H1 (cell line): ENCODE measurements at regions not wholly inside any gene's neighbourhood (a gene's known extent, or its start where the extent isn't known, plus 50 kb on each side); places are given as distances from the start of the nearest gene placed in this dataset.

Source experiments
- BRCA1 ChIP-seq: IDR thresholded peaks from 2 replicates; pipeline ENCODE4 v1.6.1; 2012; ENCODE audit warnings: low read depth, low read length, improper control_type of control experiment
- CTBP2 ChIP-seq: IDR thresholded peaks from 2 replicates; pipeline ENCODE4 v1.7.0; 2011; ENCODE audit warnings: borderline replicate concordance, mild to moderate bottlenecking, moderate library complexity, mixed read lengths, low read length; ENCODE audit not compliant: insufficient read depth, insufficient read length
- PHF8 ChIP-seq: fragments of 200-600 bp; sonication (generic); conservative IDR thresholded peaks from 2 replicates; pipeline ENCODE4 v1.7.1; 2012; ENCODE audit warnings: low read depth, mild to moderate bottlenecking, inconsistent platforms, low read length, moderate library complexity
- POLR2A ChIP-seq, 2 experiments: IDR thresholded peaks; 1 replicate in 1 of 2; 2 replicates in 1 of 2; pipeline ENCODE4 v1.6.1; 2011; ENCODE audit warnings: low read depth in 2 of 2, low read length in 2 of 2, mild to moderate bottlenecking in 2 of 2; ENCODE audit errors: control extremely low read depth in 1 of 2
- RBBP5 ChIP-seq: IDR thresholded peaks from 2 replicates; pipeline ENCODE4 v1.7.1; 2012; ENCODE audit warnings: low read depth, mild to moderate bottlenecking, inconsistent platforms, low read length, moderate library complexity, borderline replicate concordance
- TF ChIP-seq, protein P1 (sequence below): fragments of 300-600 bp; sonication (generic); IDR thresholded peaks from 2 replicates; pipeline ENCODE4 v1.7.1; 2012; ENCODE audit warnings: low read length, moderate library complexity, mild to moderate bottlenecking, inconsistent platforms; ENCODE audit not compliant: insufficient replicate concordance

DNA sequence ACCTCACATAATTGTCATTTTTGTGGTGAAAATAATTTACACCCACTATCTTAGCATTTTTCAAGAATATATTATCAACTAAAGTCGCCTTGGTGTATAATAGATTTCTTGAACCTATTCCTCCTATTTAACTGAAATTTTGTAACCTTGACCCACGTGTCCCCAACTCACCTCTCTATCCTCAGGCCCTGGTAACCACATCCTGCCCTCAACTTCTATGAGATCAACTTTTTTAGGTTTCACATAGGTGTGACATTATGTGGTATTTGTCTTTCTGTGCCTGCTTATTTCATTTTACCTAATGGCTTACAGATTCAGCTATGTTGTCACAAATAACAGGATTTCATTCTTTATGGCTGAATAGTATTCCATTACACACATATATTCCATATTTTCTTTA, 73.0 kb upstream of the CNTNAP4 start (continued):
- TF ChIP-seq, protein P1, sequence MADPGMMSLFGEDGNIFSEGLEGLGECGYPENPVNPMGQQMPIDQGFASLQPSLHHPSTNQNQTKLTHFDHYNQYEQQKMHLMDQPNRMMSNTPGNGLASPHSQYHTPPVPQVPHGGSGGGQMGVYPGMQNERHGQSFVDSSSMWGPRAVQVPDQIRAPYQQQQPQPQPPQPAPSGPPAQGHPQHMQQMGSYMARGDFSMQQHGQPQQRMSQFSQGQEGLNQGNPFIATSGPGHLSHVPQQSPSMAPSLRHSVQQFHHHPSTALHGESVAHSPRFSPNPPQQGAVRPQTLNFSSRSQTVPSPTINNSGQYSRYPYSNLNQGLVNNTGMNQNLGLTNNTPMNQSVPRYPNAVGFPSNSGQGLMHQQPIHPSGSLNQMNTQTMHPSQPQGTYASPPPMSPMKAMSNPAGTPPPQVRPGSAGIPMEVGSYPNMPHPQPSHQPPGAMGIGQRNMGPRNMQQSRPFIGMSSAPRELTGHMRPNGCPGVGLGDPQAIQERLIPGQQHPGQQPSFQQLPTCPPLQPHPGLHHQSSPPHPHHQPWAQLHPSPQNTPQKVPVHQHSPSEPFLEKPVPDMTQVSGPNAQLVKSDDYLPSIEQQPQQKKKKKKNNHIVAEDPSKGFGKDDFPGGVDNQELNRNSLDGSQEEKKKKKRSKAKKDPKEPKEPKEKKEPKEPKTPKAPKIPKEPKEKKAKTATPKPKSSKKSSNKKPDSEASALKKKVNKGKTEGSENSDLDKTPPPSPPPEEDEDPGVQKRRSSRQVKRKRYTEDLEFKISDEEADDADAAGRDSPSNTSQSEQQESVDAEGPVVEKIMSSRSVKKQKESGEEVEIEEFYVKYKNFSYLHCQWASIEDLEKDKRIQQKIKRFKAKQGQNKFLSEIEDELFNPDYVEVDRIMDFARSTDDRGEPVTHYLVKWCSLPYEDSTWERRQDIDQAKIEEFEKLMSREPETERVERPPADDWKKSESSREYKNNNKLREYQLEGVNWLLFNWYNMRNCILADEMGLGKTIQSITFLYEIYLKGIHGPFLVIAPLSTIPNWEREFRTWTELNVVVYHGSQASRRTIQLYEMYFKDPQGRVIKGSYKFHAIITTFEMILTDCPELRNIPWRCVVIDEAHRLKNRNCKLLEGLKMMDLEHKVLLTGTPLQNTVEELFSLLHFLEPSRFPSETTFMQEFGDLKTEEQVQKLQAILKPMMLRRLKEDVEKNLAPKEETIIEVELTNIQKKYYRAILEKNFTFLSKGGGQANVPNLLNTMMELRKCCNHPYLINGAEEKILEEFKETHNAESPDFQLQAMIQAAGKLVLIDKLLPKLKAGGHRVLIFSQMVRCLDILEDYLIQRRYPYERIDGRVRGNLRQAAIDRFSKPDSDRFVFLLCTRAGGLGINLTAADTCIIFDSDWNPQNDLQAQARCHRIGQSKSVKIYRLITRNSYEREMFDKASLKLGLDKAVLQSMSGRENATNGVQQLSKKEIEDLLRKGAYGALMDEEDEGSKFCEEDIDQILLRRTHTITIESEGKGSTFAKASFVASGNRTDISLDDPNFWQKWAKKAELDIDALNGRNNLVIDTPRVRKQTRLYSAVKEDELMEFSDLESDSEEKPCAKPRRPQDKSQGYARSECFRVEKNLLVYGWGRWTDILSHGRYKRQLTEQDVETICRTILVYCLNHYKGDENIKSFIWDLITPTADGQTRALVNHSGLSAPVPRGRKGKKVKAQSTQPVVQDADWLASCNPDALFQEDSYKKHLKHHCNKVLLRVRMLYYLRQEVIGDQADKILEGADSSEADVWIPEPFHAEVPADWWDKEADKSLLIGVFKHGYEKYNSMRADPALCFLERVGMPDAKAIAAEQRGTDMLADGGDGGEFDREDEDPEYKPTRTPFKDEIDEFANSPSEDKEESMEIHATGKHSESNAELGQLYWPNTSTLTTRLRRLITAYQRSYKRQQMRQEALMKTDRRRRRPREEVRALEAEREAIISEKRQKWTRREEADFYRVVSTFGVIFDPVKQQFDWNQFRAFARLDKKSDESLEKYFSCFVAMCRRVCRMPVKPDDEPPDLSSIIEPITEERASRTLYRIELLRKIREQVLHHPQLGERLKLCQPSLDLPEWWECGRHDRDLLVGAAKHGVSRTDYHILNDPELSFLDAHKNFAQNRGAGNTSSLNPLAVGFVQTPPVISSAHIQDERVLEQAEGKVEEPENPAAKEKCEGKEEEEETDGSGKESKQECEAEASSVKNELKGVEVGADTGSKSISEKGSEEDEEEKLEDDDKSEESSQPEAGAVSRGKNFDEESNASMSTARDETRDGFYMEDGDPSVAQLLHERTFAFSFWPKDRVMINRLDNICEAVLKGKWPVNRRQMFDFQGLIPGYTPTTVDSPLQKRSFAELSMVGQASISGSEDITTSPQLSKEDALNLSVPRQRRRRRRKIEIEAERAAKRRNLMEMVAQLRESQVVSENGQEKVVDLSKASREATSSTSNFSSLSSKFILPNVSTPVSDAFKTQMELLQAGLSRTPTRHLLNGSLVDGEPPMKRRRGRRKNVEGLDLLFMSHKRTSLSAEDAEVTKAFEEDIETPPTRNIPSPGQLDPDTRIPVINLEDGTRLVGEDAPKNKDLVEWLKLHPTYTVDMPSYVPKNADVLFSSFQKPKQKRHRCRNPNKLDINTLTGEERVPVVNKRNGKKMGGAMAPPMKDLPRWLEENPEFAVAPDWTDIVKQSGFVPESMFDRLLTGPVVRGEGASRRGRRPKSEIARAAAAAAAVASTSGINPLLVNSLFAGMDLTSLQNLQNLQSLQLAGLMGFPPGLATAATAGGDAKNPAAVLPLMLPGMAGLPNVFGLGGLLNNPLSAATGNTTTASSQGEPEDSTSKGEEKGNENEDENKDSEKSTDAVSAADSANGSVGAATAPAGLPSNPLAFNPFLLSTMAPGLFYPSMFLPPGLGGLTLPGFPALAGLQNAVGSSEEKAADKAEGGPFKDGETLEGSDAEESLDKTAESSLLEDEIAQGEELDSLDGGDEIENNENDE, result no peak
- TF ChIP-seq CTBP2 (no peak), POLR2A (IDR thresholded peaks at IDR 0.05; ENCODE audit: control extremely low read depth in 1 of 2, low read depth in 2 of 2, low read length in 2 of 2) (no peak), BRCA1 (no peak), PHF8 (no peak), RBBP5 (no peak)
- TF ChIP-seq, all 59 proteins: peak for 0
